CD4-positive, alpha-beta T cell treated with Interferon alpha-2 for 1 hour (primary cell): ENCODE measurements at regions not wholly inside any gene's neighbourhood (a gene's known extent, or its start where the extent isn't known, plus 50 kb on each side); places are given as distances from the start of the nearest gene placed in this dataset.

Source experiments
- DNase-seq, 2 donors: peaks; one replicate each; pipeline ENCODE4 v3.0.0-alpha.2; 2020 to 2022

GRCh38 chr2:120576509-120577474, 158.9 kb upstream of the GLI2 start:
- DNase-seq, result no peak

- no peak for DNase-seq
Measured at GRCh38 chr2:120577721-120578295, 157.9 kb upstream of the GLI2 start.

GRCh38 chr2:120578576-120579352, 156.9 kb upstream of the GLI2 start:
- DNase-seq, result no peak

GRCh38 chr2:120579916-120580685, 155.6 kb upstream of the GLI2 start:
- no peak for DNase-seq

- DNase-seq, result no peak
Measured at GRCh38 chr2:120580709-120581108, 155.0 kb upstream of the GLI2 start.

- DNase-seq, result no peak
Measured at GRCh38 chr2:120583121-120583520, 152.5 kb upstream of the GLI2 start.

- no peak for DNase-seq
Measured at GRCh38 chr2:120583851-120584570, 151.7 kb upstream of the GLI2 start.

- DNase-seq, result no peak
Measured at GRCh38 chr2:120586507-120587278, 149.0 kb upstream of the GLI2 start.

GRCh38 chr2:120587279-120587996, 148.2 kb upstream of the GLI2 start:
- no peak for DNase-seq

- no peak for DNase-seq
Measured at GRCh38 chr2:120587997-120588336, 147.7 kb upstream of the GLI2 start.

- no peak for DNase-seq
Measured at GRCh38 chr2:120589771-120590608, 145.7 kb upstream of the GLI2 start.

- DNase-seq, result no peak
Measured at GRCh38 chr2:120590841-120591240, 144.8 kb upstream of the GLI2 start.

- no peak for DNase-seq
Measured at GRCh38 chr2:120591572-120591971, 144.1 kb upstream of the GLI2 start.

GRCh38 chr2:120592084-120592483, 143.6 kb upstream of the GLI2 start:
- no peak for DNase-seq

- no peak for DNase-seq
Measured at GRCh38 chr2:120593921-120594686, 141.6 kb upstream of the GLI2 start.

GRCh38 chr2:120594856-120595685, 140.6 kb upstream of the GLI2 start:
- no peak for DNase-seq

GRCh38 chr2:120595739-120596138, 139.9 kb upstream of the GLI2 start:
- no peak for DNase-seq
